ENCODE measurements at regions not wholly inside any gene's neighbourhood (a gene's known extent, or its start where the extent isn't known, plus 50 kb on each side); places are given as distances from the start of the nearest gene placed in this dataset.

DNA sequence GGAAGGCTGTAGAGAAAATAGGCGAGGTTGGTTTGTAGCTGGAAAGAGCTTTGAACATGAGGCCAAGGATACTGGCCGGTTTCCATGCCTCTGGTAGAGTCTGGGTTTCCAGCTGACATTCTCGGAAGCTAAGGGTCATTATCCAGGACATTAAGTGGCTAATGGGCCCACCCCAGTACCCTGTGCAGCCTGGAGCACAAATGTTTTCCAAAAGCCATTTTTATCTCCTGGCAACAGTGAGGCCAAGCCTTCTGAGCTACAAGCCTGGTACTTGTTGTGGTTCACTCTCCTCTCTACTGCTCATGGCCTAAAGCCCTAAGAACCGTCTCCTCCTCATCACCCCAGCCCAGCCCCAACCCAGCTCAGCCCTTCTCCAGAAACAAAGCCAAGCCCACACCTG, 122.9 kb downstream of the DMRTA2 start:
- no peak overlapping the region for H3K27ac ChIP-seq (ENCODE audit: control insufficient read depth, insufficient read depth, low read length)
- no peaks in the 10 kb centered on the region for H3K4me1 ChIP-seq (ENCODE audit: control insufficient read depth, extremely low read depth, insufficient read depth, low read length)
- DNase-seq (ENCODE audit: low read depth, low spot score) (no peak), FAIRE-seq (no peak)
- H3K9ac ChIP-seq (ENCODE audit: control insufficient read depth, extremely low read depth, insufficient read depth, low read length) = no peak overlapping the region
- no peaks in the 10 kb centered on the region for H3K9me1 ChIP-seq (ENCODE audit: control insufficient read depth, extremely low read depth, insufficient read depth, low read length)
- dilution Hi-C loops (cut with MboI; ENCODE audit: extremely low pct_ligation_motif_present, low sequenced_read_pairs) = no loop called here
- H4K20me1 ChIP-seq (ENCODE audit: control insufficient read depth, extremely low read depth, insufficient read depth, low read length) = no peaks in the 10 kb centered on the region
- TF ChIP-seq, protein P1, sequence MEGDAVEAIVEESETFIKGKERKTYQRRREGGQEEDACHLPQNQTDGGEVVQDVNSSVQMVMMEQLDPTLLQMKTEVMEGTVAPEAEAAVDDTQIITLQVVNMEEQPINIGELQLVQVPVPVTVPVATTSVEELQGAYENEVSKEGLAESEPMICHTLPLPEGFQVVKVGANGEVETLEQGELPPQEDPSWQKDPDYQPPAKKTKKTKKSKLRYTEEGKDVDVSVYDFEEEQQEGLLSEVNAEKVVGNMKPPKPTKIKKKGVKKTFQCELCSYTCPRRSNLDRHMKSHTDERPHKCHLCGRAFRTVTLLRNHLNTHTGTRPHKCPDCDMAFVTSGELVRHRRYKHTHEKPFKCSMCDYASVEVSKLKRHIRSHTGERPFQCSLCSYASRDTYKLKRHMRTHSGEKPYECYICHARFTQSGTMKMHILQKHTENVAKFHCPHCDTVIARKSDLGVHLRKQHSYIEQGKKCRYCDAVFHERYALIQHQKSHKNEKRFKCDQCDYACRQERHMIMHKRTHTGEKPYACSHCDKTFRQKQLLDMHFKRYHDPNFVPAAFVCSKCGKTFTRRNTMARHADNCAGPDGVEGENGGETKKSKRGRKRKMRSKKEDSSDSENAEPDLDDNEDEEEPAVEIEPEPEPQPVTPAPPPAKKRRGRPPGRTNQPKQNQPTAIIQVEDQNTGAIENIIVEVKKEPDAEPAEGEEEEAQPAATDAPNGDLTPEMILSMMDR (optimal IDR thresholded peaks at IDR 0.05 in 1 of 3, IDR thresholded peaks at IDR 0.05 in 1 of 3, conservative IDR thresholded peaks at IDR 0.05 in 1 of 3; ENCODE audit: extremely low read depth in 1 of 3, insufficient read depth in 2 of 3, low read length in 3 of 3) = no peak
- TF ChIP-seq EZH2 (IDR thresholded peaks at IDR 0.05; ENCODE audit: low read length) = no peak
- no peak overlapping the region for H3K4me2 ChIP-seq (ENCODE audit: control insufficient read depth, extremely low read depth, insufficient read depth, low read depth, low read length)
- no peaks in the 10 kb centered on the region for H3K36me3 ChIP-seq (ENCODE audit: control insufficient read depth in 2 of 2, extremely low read depth in 1 of 2, insufficient read depth in 2 of 2, low read length in 2 of 2)
- H3K79me2 ChIP-seq (ENCODE audit: control insufficient read depth, insufficient read depth, low read length) = no peaks in the 10 kb centered on the region
- H3K4me3 ChIP-seq (ENCODE audit: control insufficient read depth in 2 of 3, extremely low read depth in 1 of 3, insufficient read depth in 2 of 3, low read depth in 1 of 3, low read length in 3 of 3) = no peak overlapping the region
- no peak overlapping the region for H2AFZ ChIP-seq (ENCODE audit: control insufficient read depth, low read length)
- no peaks in the 10 kb centered on the region for H3K9me3 ChIP-seq (ENCODE audit: control insufficient read depth, low read depth, low read length)
- H3K27me3 ChIP-seq (ENCODE audit: control insufficient read depth, extremely low read depth, insufficient read depth, low read length) = no peaks in the 10 kb centered on the region

DNA sequence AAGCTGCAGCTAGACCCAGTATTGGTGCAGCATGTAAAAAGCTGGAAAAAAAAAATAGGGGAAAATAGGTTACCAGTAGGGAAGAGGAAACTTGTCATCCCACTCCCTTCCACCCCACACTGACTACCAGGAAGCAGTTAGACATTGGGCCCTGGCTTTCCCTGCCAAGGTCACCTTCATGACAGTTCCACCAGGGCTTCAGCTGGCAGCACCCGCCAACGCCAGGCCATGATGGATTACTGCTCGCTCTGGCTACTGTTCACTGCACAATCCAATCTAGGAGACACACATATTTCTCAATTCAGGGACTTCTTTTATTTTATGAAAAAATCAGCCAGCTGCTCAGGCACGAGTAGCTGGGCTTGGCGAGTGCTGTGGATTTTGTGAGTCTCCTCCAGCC, 127.7 kb downstream of the DMRTA2 start:
- Histone ChIP-seq H3K27me3 (ENCODE audit: control insufficient read depth, extremely low read depth, insufficient read depth, low read length) (no peaks in the 10 kb centered on the region), H3K9me3 (ENCODE audit: control insufficient read depth, low read depth, low read length) (no peaks in the 10 kb centered on the region), H3K9me1 (ENCODE audit: control insufficient read depth, extremely low read depth, insufficient read depth, low read length) (no peaks in the 10 kb centered on the region), H3K4me1 (ENCODE audit: control insufficient read depth, extremely low read depth, insufficient read depth, low read length) (no peaks in the 10 kb centered on the region), H3K79me2 (ENCODE audit: control insufficient read depth, insufficient read depth, low read length) (no peaks in the 10 kb centered on the region), H3K4me3 (ENCODE audit: control insufficient read depth in 2 of 3, extremely low read depth in 1 of 3, insufficient read depth in 2 of 3, low read depth in 1 of 3, low read length in 3 of 3) (no peak overlapping the region), H3K9ac (ENCODE audit: control insufficient read depth, extremely low read depth, insufficient read depth, low read length) (no peak overlapping the region), H3K36me3 (ENCODE audit: control insufficient read depth in 2 of 2, extremely low read depth in 1 of 2, insufficient read depth in 2 of 2, low read length in 2 of 2) (no peaks in the 10 kb centered on the region), H4K20me1 (ENCODE audit: control insufficient read depth, extremely low read depth, insufficient read depth, low read length) (no peaks in the 10 kb centered on the region), H2AFZ (ENCODE audit: control insufficient read depth, low read length) (no peak overlapping the region), H3K4me2 (ENCODE audit: control insufficient read depth, extremely low read depth, insufficient read depth, low read depth, low read length) (no peak overlapping the region), H3K27ac (ENCODE audit: control insufficient read depth, insufficient read depth, low read length) (no peak overlapping the region)
- TF ChIP-seq, protein P1 (optimal IDR thresholded peaks at IDR 0.05 in 1 of 3, IDR thresholded peaks at IDR 0.05 in 1 of 3, conservative IDR thresholded peaks at IDR 0.05 in 1 of 3; ENCODE audit: extremely low read depth in 1 of 3, insufficient read depth in 2 of 3, low read length in 3 of 3) = no peak
- TF ChIP-seq EZH2 (IDR thresholded peaks at IDR 0.05; ENCODE audit: low read length) = no peak
- dilution Hi-C loops (cut with MboI; ENCODE audit: extremely low pct_ligation_motif_present, low sequenced_read_pairs) = no loop called here
- DNase-seq (ENCODE audit: low read depth, low spot score) (no peak), FAIRE-seq (no peak)

Measured in keratinocyte (primary cell).